ENCODE measurements at regions not wholly inside any gene's neighbourhood (a gene's known extent, or its start where the extent isn't known, plus 50 kb on each side); places are given as distances from the start of the nearest gene placed in this dataset.

- intact Hi-C loops (cut with DNase I; ENCODE audit: low total_unique reads), result no loop called here
- TF ChIP-seq EP300 (IDR thresholded peaks at IDR 0.05; ENCODE audit: low read depth) (no peak), POLR2A (IDR thresholded peaks at IDR 0.05) (no peak), CTCF (IDR thresholded peaks at IDR 0.05) (no peak), POLR2AphosphoS5 (IDR thresholded peaks at IDR 0.05) (no peak)
- Histone ChIP-seq H3K9me3 (peaks cover 10 to 11% of the 10 kb centered on the region in 2 donors), H3K36me3 (no peaks in the 10 kb centered on the region), H3K4me1 (no peaks in the 10 kb centered on the region), H3K27ac (no peak overlapping the region), H3K4me3 (no peak overlapping the region), H3K27me3 (peaks cover 2% of the 10 kb centered on the region)
- no peak for DNase-seq
- WGBS, 2 donors (ENCODE audit: low coverage in 1 of 2), result 67 to 78% methylated on average over 1 of the region's 1 CpG
- in situ Hi-C loops (cut with MboI; ENCODE audit: low pct_ligation_motif_present in 1 of 4, low pct_unique_long_range_greater_than_20kb in 1 of 4, low sequenced_read_pairs in 3 of 4), result no loop called here
These were observed 229.3 kb upstream of the CTBP2 start for GRCh38 chr10:125389648-125390047.

DNA sequence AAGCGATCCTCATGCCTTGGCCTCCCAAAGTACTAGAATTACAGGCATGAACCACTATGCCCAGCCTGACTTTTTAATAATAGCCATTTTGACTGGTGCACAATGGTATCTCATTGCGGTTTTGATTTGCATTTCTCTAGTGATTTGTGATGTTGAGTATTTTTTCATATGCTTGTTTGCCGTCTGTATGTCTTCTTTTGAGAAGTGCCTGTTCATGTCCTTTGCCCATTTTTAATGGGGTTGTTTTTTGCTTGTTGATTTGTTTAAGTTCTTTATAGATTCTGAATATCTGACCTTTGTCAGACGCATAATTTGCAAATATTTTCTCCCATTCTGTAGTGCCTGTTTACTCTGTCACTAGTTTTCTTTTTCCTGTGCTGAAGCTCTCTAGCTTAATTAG lies 219.2 kb upstream of the CTBP2 start:
- Histone ChIP-seq H3K27ac (no peak overlapping the region), H3K4me3 (no peak overlapping the region), H3K4me1 (no peaks in the 10 kb centered on the region), H3K36me3 (no peaks in the 10 kb centered on the region), H3K27me3 (no peaks in the 10 kb centered on the region), H3K9me3 (peaks cover 10 to 11% of the 10 kb centered on the region in 2 donors)
- no peak for DNase-seq
- in situ Hi-C loops (cut with MboI; ENCODE audit: low pct_ligation_motif_present in 1 of 4, low pct_unique_long_range_greater_than_20kb in 1 of 4, low sequenced_read_pairs in 3 of 4) (no loop called here), intact Hi-C loops (cut with DNase I; ENCODE audit: low total_unique reads) (no loop called here)
- no peak for TF ChIP-seq POLR2AphosphoS5 (IDR thresholded peaks at IDR 0.05)
- no peak for TF ChIP-seq POLR2A (IDR thresholded peaks at IDR 0.05)
- no peak for TF ChIP-seq EP300 (IDR thresholded peaks at IDR 0.05; ENCODE audit: low read depth)
- no peak for TF ChIP-seq CTCF (IDR thresholded peaks at IDR 0.05)
- WGBS, 2 donors (ENCODE audit: low coverage in 1 of 2), result 62 to 71% methylated on average over 3 to 4 of the region's 4 CpGs

- Histone ChIP-seq H3K4me1 (no peaks in the 10 kb centered on the region), H3K4me3 (no peak overlapping the region), H3K36me3 (no peaks in the 10 kb centered on the region), H3K9me3 (peaks cover 10 to 11% of the 10 kb centered on the region in 2 donors), H3K27me3 (no peaks in the 10 kb centered on the region), H3K27ac (no peak overlapping the region)
- no peak for DNase-seq
- no peak for TF ChIP-seq CTCF (IDR thresholded peaks at IDR 0.05)
- TF ChIP-seq EP300 (IDR thresholded peaks at IDR 0.05; ENCODE audit: low read depth), result no peak
- no peak for TF ChIP-seq POLR2AphosphoS5 (IDR thresholded peaks at IDR 0.05)
- TF ChIP-seq POLR2A (IDR thresholded peaks at IDR 0.05), result no peak
- in situ Hi-C loops (cut with MboI; ENCODE audit: low pct_ligation_motif_present in 1 of 4, low pct_unique_long_range_greater_than_20kb in 1 of 4, low sequenced_read_pairs in 3 of 4) (no loop called here), intact Hi-C loops (cut with DNase I; ENCODE audit: low total_unique reads) (no loop called here)
These were observed 217.0 kb upstream of the CTBP2 start for GRCh38 chr10:125377368-125377767.

DNA sequence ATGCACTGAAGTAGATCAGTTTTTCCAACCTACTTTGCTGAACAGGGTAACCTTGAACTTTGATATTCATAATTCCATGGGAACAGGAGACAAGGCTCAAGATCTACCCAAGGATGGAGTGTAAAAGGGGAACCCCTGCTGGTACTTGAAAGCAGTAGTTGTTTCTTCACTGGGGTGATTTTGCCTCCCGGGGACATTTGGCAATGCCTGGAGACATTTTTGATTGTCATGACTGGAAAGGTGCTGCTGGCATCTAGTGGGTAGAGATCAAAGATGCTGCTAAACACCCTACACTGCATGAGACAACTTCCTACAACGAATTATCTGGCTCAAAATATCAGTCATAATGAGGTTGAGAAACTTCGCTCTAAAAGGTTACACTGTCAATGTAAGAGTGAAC lies 214.8 kb upstream of the CTBP2 start:
- Histone ChIP-seq H3K4me1 (no peaks in the 10 kb centered on the region), H3K27ac (no peak overlapping the region), H3K4me3 (no peak overlapping the region), H3K9me3 (peaks cover 9 to 10% of the 10 kb centered on the region in 2 donors), H3K36me3 (no peaks in the 10 kb centered on the region), H3K27me3 (no peaks in the 10 kb centered on the region)
- TF ChIP-seq POLR2AphosphoS5 (IDR thresholded peaks at IDR 0.05), result no peak
- no peak for TF ChIP-seq POLR2A (IDR thresholded peaks at IDR 0.05)
- no peak for TF ChIP-seq EP300 (IDR thresholded peaks at IDR 0.05; ENCODE audit: low read depth)
- no peak for TF ChIP-seq CTCF (IDR thresholded peaks at IDR 0.05)
- DNase-seq, result no peak
- intact Hi-C loops (cut with DNase I; ENCODE audit: low total_unique reads), result no loop called here
- in situ Hi-C loops (cut with MboI; ENCODE audit: low pct_ligation_motif_present in 1 of 4, low pct_unique_long_range_greater_than_20kb in 1 of 4, low sequenced_read_pairs in 3 of 4), result no loop called here
- 33 to 52% methylated on average over 1 to 3 of the region's 3 CpGs for WGBS, 2 donors (ENCODE audit: low coverage in 1 of 2)
